Hepatocyte (in vitro differentiated cells): ENCODE measurements at regions not wholly inside any gene's neighbourhood (a gene's known extent, or its start where the extent isn't known, plus 50 kb on each side); places are given as distances from the start of the nearest gene placed in this dataset.

Experiments used
- DNase-seq: peaks from one replicate; pipeline ENCODE4 v3.0.0-alpha.2; 2016; ENCODE audit warnings: low spot score
- H2AFZ ChIP-seq: fragments of 200-600 bp; sonication (generic); 2 replicates; pipeline ENCODE4 v1.6.0; 2016; ENCODE audit warnings: antibody characterized with exemption, mild to moderate bottlenecking
- H3K27ac ChIP-seq: fragments of 200-600 bp; sonication (generic); 2 replicates; pipeline ENCODE4 v1.5.1; 2016; ENCODE audit warnings: mild to moderate bottlenecking
- H3K27me3 ChIP-seq: fragments of 200-600 bp; sonication (generic); 2 replicates; pipeline ENCODE4 v1.6.1; 2016
- H3K36me3 ChIP-seq: fragments of 200-600 bp; sonication (generic); replicated peaks from 2 replicates; pipeline ENCODE4 v1.5.1; 2016; ENCODE audit warnings: low read depth; ENCODE audit not compliant: insufficient read depth
- H3K4me1 ChIP-seq: fragments of 200-600 bp; sonication (generic); 2 replicates; pipeline ENCODE4 v1.5.1; 2016; ENCODE audit warnings: mild to moderate bottlenecking, moderate library complexity; ENCODE audit not compliant: insufficient read depth
- H3K4me2 ChIP-seq: fragments of 200-600 bp; sonication (generic); 2 replicates; pipeline ENCODE4 v1.6.0; 2016
- H3K4me3 ChIP-seq: fragments of 200-600 bp; sonication (generic); 2 replicates; pipeline ENCODE4 v1.5.1; 2016; ENCODE audit warnings: mild to moderate bottlenecking
- H3K79me2 ChIP-seq: fragments of 200-600 bp; sonication (generic); 2 replicates; pipeline ENCODE4 v1.6.0; 2017; ENCODE audit warnings: mild to moderate bottlenecking
- H3K9me2 ChIP-seq: fragments of 200-600 bp; sonication (generic); replicated peaks from 2 replicates; pipeline ENCODE4 v1.6.0; 2017; ENCODE audit warnings: mild to moderate bottlenecking; ENCODE audit not compliant: insufficient read depth
- H3K9me3 ChIP-seq: fragments of 200-600 bp; sonication (generic); 2 replicates; pipeline ENCODE4 v1.5.1; 2016; ENCODE audit warnings: low read depth, mild to moderate bottlenecking
- H4K20me1 ChIP-seq: fragments of 200-600 bp; sonication (generic); 2 replicates; pipeline ENCODE4 v1.6.0; 2016; ENCODE audit warnings: mild to moderate bottlenecking; ENCODE audit not compliant: insufficient read depth, poor library complexity, severe bottlenecking
- CTCF ChIP-seq: fragments of 200-600 bp; sonication (generic); IDR thresholded peaks from 2 replicates; pipeline ENCODE4 v1.5.1; 2016; ENCODE audit warnings: antibody characterized with exemption, mild to moderate bottlenecking; ENCODE audit not compliant: poor library complexity
- EZH2 ChIP-seq: fragments of 200-600 bp; sonication (generic); IDR thresholded peaks from 2 replicates; pipeline ENCODE4 v1.6.1; 2016; ENCODE audit warnings: antibody characterized with exemption, mild to moderate bottlenecking, borderline replicate concordance
- EZH2phosphoT487 ChIP-seq: fragments of 200-600 bp; sonication (generic); IDR thresholded peaks from one replicate; pipeline ENCODE4 v1.6.1; 2018; ENCODE audit warnings: antibody characterized with exemption, mild to moderate bottlenecking, low read depth, moderate library complexity; ENCODE audit not compliant: unreplicated experiment, severe bottlenecking
- WGBS: methylation state at CpG from one replicate; pipeline ENCODE4 v1.1.6; 2016; ENCODE audit warnings: low lambda C conversion rate; ENCODE audit errors: missing lambda C conversion rate; 5-methylcytosine and 5-hydroxymethylcytosine counted together

GRCh38 chr17:12592941-12593340 lies 72.7 kb upstream of the MYOCD start:
- Histone ChIP-seq H3K27ac (no peak overlapping the region), H4K20me1 (no peaks in the 10 kb centered on the region), H3K4me2 (no peak overlapping the region), H3K79me2 (no peaks in the 10 kb centered on the region), H3K27me3 (no peaks in the 10 kb centered on the region), H3K4me1 (no peaks in the 10 kb centered on the region), H2AFZ (no peak overlapping the region), H3K9me2 (no peaks in the 10 kb centered on the region), H3K4me3 (no peak overlapping the region), H3K36me3 (no peaks in the 10 kb centered on the region), H3K9me3 (no peaks in the 10 kb centered on the region)
- no peak for TF ChIP-seq CTCF
- TF ChIP-seq EZH2: no peak
- TF ChIP-seq EZH2phosphoT487: no peak
- WGBS: 100% methylated on average over 3 of the region's 3 CpGs
- DNase-seq: no peak

GRCh38 chr17:12596961-12597360 lies 68.7 kb upstream of the MYOCD start:
- Histone ChIP-seq H3K4me1 (no peaks in the 10 kb centered on the region), H3K27ac (no peak overlapping the region), H3K9me2 (no peaks in the 10 kb centered on the region), H3K36me3 (no peaks in the 10 kb centered on the region), H4K20me1 (no peaks in the 10 kb centered on the region), H3K27me3 (no peaks in the 10 kb centered on the region), H3K79me2 (no peaks in the 10 kb centered on the region), H3K4me2 (no peak overlapping the region), H3K9me3 (no peaks in the 10 kb centered on the region), H3K4me3 (no peak overlapping the region), H2AFZ (no peak overlapping the region)
- no peak for TF ChIP-seq EZH2phosphoT487
- TF ChIP-seq EZH2: no peak
- no peak for TF ChIP-seq CTCF
- 99% methylated on average over 11 of the region's 11 CpGs for WGBS
- no peak for DNase-seq

- Histone ChIP-seq H3K79me2 (no peaks in the 10 kb centered on the region), H3K9me3 (no peaks in the 10 kb centered on the region), H3K9me2 (no peaks in the 10 kb centered on the region), H3K4me2 (no peak overlapping the region), H2AFZ (no peak overlapping the region), H4K20me1 (no peaks in the 10 kb centered on the region), H3K4me1 (no peaks in the 10 kb centered on the region), H3K27me3 (no peaks in the 10 kb centered on the region), H3K4me3 (no peak overlapping the region), H3K36me3 (no peaks in the 10 kb centered on the region), H3K27ac (no peak overlapping the region)
- WGBS: 95% methylated on average over 3 of the region's 3 CpGs
- DNase-seq: no peak
- no peak for TF ChIP-seq EZH2
Observed at GRCh38 chr17:12597895-12598294, 67.8 kb upstream of the MYOCD start.

GRCh38 chr17:12599186-12599920 lies 66.3 kb upstream of the MYOCD start:
- Histone ChIP-seq H4K20me1 (no peaks in the 10 kb centered on the region), H3K36me3 (no peaks in the 10 kb centered on the region), H3K9me3 (no peaks in the 10 kb centered on the region), H3K4me1 (no peaks in the 10 kb centered on the region), H2AFZ (no peak overlapping the region), H3K27ac (no peak overlapping the region), H3K4me3 (no peak overlapping the region), H3K4me2 (no peak overlapping the region), H3K9me2 (no peaks in the 10 kb centered on the region), H3K27me3 (no peaks in the 10 kb centered on the region), H3K79me2 (no peaks in the 10 kb centered on the region)
- WGBS: 60% methylated on average over 3 of the region's 3 CpGs
- no peak for DNase-seq
- TF ChIP-seq CTCF (no peak), EZH2phosphoT487 (no peak), EZH2 (no peak)
